HG02973 (cell line): ENCODE measurements at regions not wholly inside any gene's neighbourhood (a gene's known extent, or its start where the extent isn't known, plus 50 kb on each side); places are given as distances from the start of the nearest gene placed in this dataset.

Experiments
- ATAC-seq: cut with Tn5 transposase; IDR thresholded peaks from one replicate; pipeline ENCODE4 v1.9.1; 2021; ENCODE audit warnings: moderate library complexity; ENCODE audit not compliant: unreplicated experiment

GRCh38 chr6:165729307-165729936 is 66.4 kb upstream of the PDE10A start:
- ATAC-seq = no peak

DNA sequence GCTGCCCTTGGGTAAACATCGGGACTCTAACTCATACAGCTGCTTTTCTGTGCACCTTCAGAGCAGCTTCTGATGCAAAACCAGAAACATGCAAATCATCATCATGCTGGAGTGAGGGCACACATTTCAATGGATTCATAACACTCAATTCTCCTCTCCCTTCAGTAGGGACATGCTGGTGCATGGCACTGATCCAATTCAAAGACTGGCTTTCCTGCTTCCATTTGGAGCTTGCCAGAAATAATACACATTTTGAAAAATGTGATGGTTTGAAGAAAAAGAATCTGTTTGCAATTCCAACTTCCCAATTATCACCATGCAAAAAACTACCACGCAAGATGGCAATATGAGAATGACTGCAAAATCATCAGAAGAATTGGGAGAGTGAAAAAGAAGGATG is 65.2 kb upstream of the PDE10A start:
- ATAC-seq = no peak

- no peak for ATAC-seq
Observed at GRCh38 chr6:165726965-165727381, 63.9 kb upstream of the PDE10A start.

- no peak for ATAC-seq
Observed at GRCh38 chr6:165726290-165726875, 63.3 kb upstream of the PDE10A start.

- no peak for ATAC-seq
Observed at GRCh38 chr6:165725201-165725600, 62.2 kb upstream of the PDE10A start.

DNA sequence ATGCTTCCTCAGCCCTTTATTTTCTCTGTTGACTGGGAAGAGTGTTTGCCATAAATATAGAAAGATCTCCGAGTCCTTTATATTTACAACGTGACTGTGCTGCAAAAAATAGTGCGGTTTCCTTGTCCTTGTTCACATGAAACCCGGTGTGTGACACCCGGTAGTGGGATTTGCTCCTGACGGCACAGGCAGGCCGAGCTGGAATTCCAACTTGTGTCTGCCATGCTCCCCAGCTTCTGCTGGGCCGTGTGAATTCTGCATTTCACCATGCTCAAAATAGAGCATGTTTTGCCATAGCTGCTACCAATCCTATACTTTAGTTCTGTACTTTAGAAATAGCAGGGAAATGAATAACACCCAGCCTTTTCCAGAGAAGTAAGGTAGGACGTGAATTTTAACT is 60.3 kb upstream of the PDE10A start:
- no peak for ATAC-seq

DNA sequence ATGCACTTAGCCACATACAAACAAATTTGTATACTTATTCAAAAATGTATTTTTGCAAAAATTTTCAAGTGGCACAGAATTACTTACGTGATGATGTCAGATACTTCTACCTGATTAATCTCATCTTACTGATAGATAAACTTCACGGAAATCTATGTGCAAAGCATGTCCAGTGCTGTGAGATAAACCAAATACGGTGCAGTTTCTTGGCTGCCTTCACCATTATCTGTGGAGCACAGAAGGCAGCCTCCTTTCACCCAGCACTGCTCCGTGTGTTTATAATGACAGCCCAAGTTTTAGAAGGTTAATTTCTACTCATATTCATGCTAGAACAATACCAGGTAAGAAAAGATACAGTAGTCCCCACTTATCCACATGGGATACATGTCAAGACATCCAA is 59.0 kb upstream of the PDE10A start:
- no peak for ATAC-seq

- ATAC-seq = no peak
Observed at GRCh38 chr6:165721356-165721755, 58.3 kb upstream of the PDE10A start.

GRCh38 chr6:165718491-165718891 is 55.5 kb upstream of the PDE10A start:
- no peak for ATAC-seq

DNA sequence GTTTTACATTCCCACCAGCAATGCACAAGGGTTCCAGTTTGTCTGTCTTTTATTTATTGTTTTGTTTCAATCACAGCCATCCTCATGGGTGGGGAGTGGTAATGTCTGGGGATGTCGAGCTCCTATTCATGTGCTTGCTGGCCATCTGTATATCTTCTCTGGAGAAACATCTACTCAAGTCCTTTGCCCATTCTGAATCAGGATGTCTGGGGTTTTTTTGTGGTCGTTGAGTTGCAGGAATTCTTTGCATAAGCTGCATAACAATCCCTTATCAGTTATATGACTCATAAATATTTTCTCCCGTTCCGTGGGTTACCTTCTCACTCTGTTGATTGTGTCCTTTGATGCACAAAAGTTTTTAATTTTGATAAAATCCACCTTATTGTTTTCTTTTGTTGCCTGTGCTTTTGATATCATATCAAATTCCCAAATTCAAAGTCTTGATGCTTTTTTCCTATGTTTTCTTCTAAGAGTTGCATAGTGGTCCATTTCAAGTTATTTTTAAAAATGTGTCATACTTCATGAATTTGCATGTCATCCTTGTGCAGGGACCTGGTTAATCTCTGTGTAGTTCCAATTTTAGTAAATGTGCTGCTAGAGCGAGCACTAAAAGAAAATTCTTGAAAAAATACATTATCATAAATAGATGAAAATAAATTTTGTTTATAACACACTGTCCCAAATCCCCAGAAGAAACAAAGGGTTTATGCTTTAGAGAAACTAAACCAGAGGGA is 54.9 kb upstream of the PDE10A start:
- no peak for ATAC-seq

- ATAC-seq = no peak
Observed at GRCh38 chr6:165716886-165717285, 53.8 kb upstream of the PDE10A start.

DNA sequence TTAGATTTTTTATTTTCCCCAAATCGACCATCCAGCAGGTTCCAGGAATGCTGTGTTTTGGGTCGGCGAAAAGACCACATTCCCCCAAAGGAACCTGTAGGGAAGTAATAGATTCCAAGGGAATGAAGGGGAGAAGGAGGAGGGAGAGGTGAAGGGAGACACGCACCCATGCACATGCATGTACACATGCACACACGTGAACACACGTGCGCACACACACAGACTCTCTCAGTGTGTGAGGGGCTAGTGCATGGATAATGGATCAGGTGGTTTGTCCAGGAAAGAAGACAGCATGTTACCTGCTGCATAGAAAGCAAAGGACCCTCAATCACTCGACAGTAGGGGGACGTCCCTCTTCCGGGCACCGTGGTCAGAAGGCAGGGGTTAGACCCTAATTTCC is 52.4 kb upstream of the PDE10A start:
- ATAC-seq = no peak

DNA sequence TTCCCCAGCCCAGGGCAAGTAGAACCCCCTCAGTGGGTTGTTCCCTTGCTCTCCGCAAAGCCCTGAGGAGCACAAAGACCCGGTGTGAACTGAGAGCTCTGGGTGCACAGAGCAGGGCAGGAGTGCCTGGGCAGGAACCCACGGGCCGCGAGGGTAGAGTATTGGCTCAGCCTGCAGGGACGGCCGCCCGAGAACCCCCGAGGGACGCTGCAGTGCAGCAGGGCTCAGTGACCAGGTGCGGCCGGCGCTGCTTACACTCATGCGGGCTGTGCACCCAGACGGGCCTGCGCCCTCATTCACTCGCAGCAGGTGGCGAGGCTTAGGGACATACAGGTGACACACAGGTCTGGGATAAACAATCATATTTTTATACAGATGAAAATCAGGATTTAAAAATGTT is 51.9 kb upstream of the PDE10A start:
- no peak for ATAC-seq

DNA sequence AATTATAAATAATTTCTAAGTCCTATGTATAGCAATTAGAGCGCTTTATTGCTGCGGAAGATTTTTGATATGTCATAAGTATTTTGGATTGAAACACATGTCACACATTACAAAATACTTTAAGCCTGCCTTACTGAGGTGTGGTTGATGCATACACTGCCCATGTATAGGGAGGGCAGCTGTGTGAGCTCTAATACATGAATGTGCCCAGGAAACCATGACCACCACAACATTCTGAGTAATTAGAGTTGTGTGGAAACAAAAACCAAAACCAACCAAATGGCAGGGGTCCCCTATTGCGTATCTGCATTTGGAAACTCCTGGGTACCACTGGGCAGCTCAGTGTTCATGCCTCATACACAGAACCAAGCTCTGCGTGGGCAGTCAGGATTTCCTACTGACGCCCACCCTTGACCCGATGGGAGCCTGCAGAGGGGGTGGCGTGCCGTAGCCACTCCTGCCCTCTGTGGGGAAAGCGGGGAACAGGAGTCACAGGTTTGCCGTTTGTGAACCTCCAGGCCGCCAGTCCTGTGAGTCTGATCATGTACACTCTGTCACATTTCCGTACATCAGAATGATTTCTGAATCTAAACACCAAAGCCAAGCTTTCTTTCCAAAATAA is 50.9 kb upstream of the PDE10A start:
- no peak for ATAC-seq
